IMR-90 (cell line): ENCODE measurements at regions not wholly inside any gene's neighbourhood (a gene's known extent, or its start where the extent isn't known, plus 50 kb on each side); places are given as distances from the start of the nearest gene placed in this dataset.

Source experiments
- BHLHE40 ChIP-seq: fragments of 150-350 bp; IDR thresholded peaks from 2 replicates; pipeline ENCODE4 v1.6.1; 2016; ENCODE audit warnings: mild to moderate bottlenecking, low read depth, low read length
- CTCF ChIP-seq: conservative IDR thresholded peaks from 2 replicates; pipeline ENCODE4 v1.5.1; 2012; ENCODE audit warnings: mild to moderate bottlenecking, low read depth, low read length, improper control_type of control experiment
- ELK1 ChIP-seq: fragments of 150-350 bp; IDR thresholded peaks from 2 replicates; pipeline ENCODE4 v1.6.1; 2016; ENCODE audit warnings: low read depth, mild to moderate bottlenecking, low read length, moderate library complexity, borderline replicate concordance
- NFE2L2 ChIP-seq: fragments of 150-350 bp; IDR thresholded peaks from 2 replicates; pipeline ENCODE4 v1.6.1; 2016; ENCODE audit warnings: low read depth, mild to moderate bottlenecking, low read length
- POLR2A ChIP-seq: IDR thresholded peaks from 2 replicates; pipeline ENCODE4 v1.6.1; 2012; ENCODE audit warnings: mild to moderate bottlenecking, low read depth, low read length

- TF ChIP-seq CTCF = no peak
- no peak for TF ChIP-seq ELK1
- TF ChIP-seq POLR2A = no peak
- no peak for TF ChIP-seq BHLHE40
- no peak for TF ChIP-seq NFE2L2
Measured at GRCh38 chr2:7989823-7990222, 692.0 kb upstream of the ID2 start.
